ENCODE measurements at regions not wholly inside any gene's neighbourhood (a gene's known extent, or its start where the extent isn't known, plus 50 kb on each side); places are given as distances from the start of the nearest gene placed in this dataset.

DNA sequence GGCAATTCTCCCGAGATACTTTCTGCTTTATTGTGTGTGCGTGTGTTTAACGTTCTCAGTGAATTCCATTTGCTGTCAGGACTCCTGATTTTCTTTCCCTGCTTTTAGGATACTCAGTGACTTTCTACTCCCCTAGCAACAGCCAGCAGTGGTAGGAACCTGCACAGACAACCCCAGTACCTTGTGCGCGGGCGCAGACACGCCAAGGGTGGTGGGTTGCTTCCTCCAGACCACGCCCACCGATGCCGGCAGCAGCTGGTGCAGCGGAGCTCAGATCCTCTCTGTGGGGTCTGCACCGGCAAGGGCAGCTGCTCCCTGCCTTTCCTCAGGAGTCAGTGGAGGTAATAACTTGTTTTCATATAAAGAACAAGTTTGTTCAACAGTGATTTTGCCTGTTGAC, 225.1 kb upstream of the NDN start:
- intact Hi-C loops (cut with DNase I): no loop called here
- no peaks in the 10 kb centered on the region for H3K4me1 ChIP-seq
- no peak overlapping the region for H3K27ac ChIP-seq
- H3K4me3 ChIP-seq: no peak overlapping the region
- no peak for TF ChIP-seq POLR2AphosphoS5 (IDR thresholded peaks at IDR 0.05)
- TF ChIP-seq, protein P1, sequence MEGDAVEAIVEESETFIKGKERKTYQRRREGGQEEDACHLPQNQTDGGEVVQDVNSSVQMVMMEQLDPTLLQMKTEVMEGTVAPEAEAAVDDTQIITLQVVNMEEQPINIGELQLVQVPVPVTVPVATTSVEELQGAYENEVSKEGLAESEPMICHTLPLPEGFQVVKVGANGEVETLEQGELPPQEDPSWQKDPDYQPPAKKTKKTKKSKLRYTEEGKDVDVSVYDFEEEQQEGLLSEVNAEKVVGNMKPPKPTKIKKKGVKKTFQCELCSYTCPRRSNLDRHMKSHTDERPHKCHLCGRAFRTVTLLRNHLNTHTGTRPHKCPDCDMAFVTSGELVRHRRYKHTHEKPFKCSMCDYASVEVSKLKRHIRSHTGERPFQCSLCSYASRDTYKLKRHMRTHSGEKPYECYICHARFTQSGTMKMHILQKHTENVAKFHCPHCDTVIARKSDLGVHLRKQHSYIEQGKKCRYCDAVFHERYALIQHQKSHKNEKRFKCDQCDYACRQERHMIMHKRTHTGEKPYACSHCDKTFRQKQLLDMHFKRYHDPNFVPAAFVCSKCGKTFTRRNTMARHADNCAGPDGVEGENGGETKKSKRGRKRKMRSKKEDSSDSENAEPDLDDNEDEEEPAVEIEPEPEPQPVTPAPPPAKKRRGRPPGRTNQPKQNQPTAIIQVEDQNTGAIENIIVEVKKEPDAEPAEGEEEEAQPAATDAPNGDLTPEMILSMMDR (IDR thresholded peaks at IDR 0.05): no peak
- TF ChIP-seq POLR2A (IDR thresholded peaks at IDR 0.05): no peak
- TF ChIP-seq EP300 (IDR thresholded peaks at IDR 0.05): no peak
- no peaks in the 10 kb centered on the region for H3K27me3 ChIP-seq
- WGBS, 2 donors: 42 to 78% methylated on average over 12 of the region's 12 CpGs
- no peaks in the 10 kb centered on the region for H3K9me3 ChIP-seq
- no peak for DNase-seq
- H3K36me3 ChIP-seq: no peaks in the 10 kb centered on the region

DNA sequence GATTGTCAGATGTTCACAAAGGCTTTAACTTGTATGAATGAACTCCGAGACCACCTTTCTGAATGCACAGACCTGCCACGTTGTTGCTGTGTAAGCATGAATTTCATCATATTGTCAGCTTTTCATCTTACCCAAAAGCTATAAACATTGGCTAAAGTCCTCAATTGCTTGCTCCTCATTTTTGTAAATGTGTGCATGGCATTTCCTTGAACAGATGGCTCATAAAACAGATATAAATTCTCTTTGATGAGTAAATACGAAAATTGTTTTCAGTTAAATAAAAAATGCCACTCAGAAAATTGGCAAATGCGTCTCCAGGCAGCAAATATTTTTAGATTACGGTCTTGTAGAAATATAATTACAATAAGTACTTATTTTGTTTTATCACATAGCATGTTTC, 226.0 kb upstream of the NDN start:
- no peaks in the 10 kb centered on the region for H3K9me3 ChIP-seq
- no peaks in the 10 kb centered on the region for H3K27me3 ChIP-seq
- no peak overlapping the region for H3K4me3 ChIP-seq
- no peak for DNase-seq
- TF ChIP-seq EP300 (IDR thresholded peaks at IDR 0.05) (no peak), POLR2AphosphoS5 (IDR thresholded peaks at IDR 0.05) (no peak), POLR2A (IDR thresholded peaks at IDR 0.05) (no peak)
- TF ChIP-seq, protein P1 (IDR thresholded peaks at IDR 0.05): no peak
- no peak overlapping the region for H3K27ac ChIP-seq
- WGBS, 2 donors: 23 to 68% methylated on average over 5 of the region's 5 CpGs
- no peaks in the 10 kb centered on the region for H3K4me1 ChIP-seq
- no peaks in the 10 kb centered on the region for H3K36me3 ChIP-seq
- intact Hi-C loops (cut with DNase I): no loop called here

DNA sequence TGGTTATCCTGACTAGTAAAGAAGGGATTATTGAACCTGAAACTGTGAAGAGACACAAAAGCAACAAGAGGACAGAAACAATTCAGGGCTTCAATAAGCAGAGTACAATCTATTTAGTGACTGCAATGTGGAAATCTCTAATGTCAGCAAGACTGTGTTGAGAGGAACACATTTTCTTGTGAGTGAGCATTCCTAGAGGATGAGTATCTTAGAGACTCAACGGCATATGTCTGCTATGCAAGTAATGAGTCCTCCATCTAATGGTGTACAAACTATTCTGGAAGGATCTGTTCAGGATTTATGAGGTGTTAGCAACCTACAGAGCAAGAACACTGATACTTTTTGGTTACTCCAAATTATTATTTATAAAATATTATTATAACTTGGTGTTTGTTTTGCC, 226.5 kb upstream of the NDN start:
- no peak overlapping the region for H3K4me3 ChIP-seq
- H3K27ac ChIP-seq: no peak overlapping the region
- no peaks in the 10 kb centered on the region for H3K36me3 ChIP-seq
- TF ChIP-seq POLR2A (IDR thresholded peaks at IDR 0.05) (no peak), POLR2AphosphoS5 (IDR thresholded peaks at IDR 0.05) (no peak)
- TF ChIP-seq, protein P1 (IDR thresholded peaks at IDR 0.05): no peak
- intact Hi-C loops (cut with DNase I): no loop called here
- DNase-seq: no peak
- no peaks in the 10 kb centered on the region for H3K27me3 ChIP-seq
- 85 to 90% methylated on average over 1 of the region's 1 CpG for WGBS, 2 donors
- no peaks in the 10 kb centered on the region for H3K9me3 ChIP-seq
- H3K4me1 ChIP-seq: no peaks in the 10 kb centered on the region

DNA sequence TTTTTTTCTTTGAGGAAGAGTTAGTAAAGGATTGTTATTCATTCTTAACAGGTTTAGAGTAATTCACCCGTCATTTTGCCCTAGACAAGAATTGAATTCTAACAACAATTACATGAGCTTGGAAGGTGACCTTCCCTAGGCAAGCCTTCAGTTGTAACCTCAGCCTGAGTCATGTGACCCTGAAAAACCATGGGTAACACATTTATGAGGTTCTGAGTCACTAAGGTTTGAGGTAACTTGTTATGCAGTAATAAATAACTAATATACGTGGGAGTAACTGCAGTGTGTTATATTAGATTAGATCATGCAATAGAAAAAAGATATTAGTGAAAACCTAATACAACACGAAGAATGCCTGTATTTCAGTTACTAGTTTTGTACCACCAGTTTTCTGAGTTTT, 237.6 kb upstream of the NDN start:
- intact Hi-C loops (cut with DNase I): no loop called here

DNA sequence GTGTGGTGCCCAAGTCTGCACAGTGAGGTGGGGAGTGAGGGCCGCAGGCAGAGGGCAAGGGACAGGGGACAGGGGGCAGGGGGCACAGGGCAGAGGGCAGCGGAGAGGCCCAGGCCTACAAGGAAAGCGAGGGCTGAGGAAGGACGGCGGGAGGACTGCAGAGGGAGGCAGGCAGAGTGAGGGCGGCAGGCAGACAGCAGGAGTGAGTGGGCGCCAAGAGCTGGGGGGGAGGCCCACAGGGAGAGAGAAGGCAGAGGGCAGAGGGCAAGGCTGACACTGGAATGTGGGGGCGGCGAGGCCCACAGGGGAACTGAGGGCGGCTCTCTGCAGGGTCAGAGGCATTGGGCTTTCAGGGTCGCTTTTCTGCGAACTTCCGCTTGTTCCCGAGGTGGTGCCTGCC, 267.8 kb upstream of the NDN start:
- DNase-seq: no peak
- Histone ChIP-seq H3K27me3 (no peaks in the 10 kb centered on the region), H3K4me3 (no peak overlapping the region), H3K4me1 (no peaks in the 10 kb centered on the region), H3K9me3 (no peaks in the 10 kb centered on the region), H3K36me3 (no peaks in the 10 kb centered on the region), H3K27ac (no peak overlapping the region)
- TF ChIP-seq, protein P1 (IDR thresholded peaks at IDR 0.05): no peak
- no peak for TF ChIP-seq EP300 (IDR thresholded peaks at IDR 0.05)
- TF ChIP-seq POLR2AphosphoS5 (IDR thresholded peaks at IDR 0.05): no peak
- TF ChIP-seq POLR2A (IDR thresholded peaks at IDR 0.05): no peak
- WGBS, 2 donors: 86 to 88% methylated on average over 14 of the region's 14 CpGs
- intact Hi-C loops (cut with DNase I): no loop called here

More for the DNA sequence above, 237.6 kb upstream of the NDN start:
- Histone ChIP-seq H3K27ac (no peak overlapping the region), H3K9me3 (no peaks in the 10 kb centered on the region), H3K36me3 (no peaks in the 10 kb centered on the region), H3K27me3 (no peaks in the 10 kb centered on the region), H3K4me3 (no peak overlapping the region), H3K4me1 (no peaks in the 10 kb centered on the region)
- no peak for DNase-seq
- TF ChIP-seq EP300 (IDR thresholded peaks at IDR 0.05): no peak
- no peak for TF ChIP-seq POLR2A (IDR thresholded peaks at IDR 0.05)
- TF ChIP-seq POLR2AphosphoS5 (IDR thresholded peaks at IDR 0.05): no peak
- TF ChIP-seq, protein P1 (IDR thresholded peaks at IDR 0.05): no peak
- WGBS, 2 donors: 79 to 83% methylated on average over 3 of the region's 3 CpGs

Measured in sigmoid colon (tissue), 6 donors.